ENCODE measurements at regions not wholly inside any gene's neighbourhood (a gene's known extent, or its start where the extent isn't known, plus 50 kb on each side); places are given as distances from the start of the nearest gene placed in this dataset.

DNA sequence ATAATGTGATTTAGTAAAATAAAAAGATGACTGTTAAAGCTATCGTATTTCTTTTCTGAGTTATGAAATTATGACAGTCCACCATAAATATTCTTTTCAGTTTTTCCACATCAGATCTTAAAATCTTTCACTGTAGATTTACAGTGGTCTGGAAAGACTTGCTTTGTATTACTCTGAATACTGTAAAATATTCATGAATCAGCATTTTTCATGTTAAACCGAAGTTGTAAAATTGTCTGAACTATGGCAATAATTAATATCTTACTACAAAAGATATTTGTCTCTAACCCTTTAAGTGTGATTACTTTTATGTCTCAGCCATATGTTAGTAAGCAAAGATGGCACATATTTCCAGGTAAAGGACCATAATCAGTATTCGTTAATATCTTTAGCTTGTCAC, 1397.2 kb upstream of the PCDH9 start:
- no peaks in the 10 kb centered on the region for H4K20me1 ChIP-seq (ENCODE audit: control insufficient read depth, extremely low read depth, insufficient read depth, low read length)
- H3K4me1 ChIP-seq (ENCODE audit: control insufficient read depth, extremely low read depth, insufficient read depth, low read length): no peaks in the 10 kb centered on the region
- H3K79me2 ChIP-seq (ENCODE audit: control insufficient read depth, insufficient read depth, low read length): no peaks in the 10 kb centered on the region
- no peak overlapping the region for H3K4me2 ChIP-seq (ENCODE audit: extremely low read depth, insufficient read depth, low read length)
- no peak for DNase-seq (ENCODE audit: low read depth in 2 of 2)
- H2AFZ ChIP-seq (ENCODE audit: low read length): no peak overlapping the region
- no peak overlapping the region for H3K27ac ChIP-seq (ENCODE audit: insufficient read depth, low read length)
- no peaks in the 10 kb centered on the region for H3K36me3 ChIP-seq (ENCODE audit: control insufficient read depth, insufficient read depth, low read length)
- H3K9ac ChIP-seq (ENCODE audit: insufficient read depth, low read length): no peak overlapping the region
- TF ChIP-seq CTCF (conservative IDR thresholded peaks at IDR 0.05 in 1 of 2, IDR thresholded peaks at IDR 0.05 in 1 of 2; ENCODE audit: low read depth in 1 of 2, low read length in 2 of 2) (no peak), EZH2 (IDR thresholded peaks at IDR 0.05; ENCODE audit: low read length, missing control alignments) (no peak)
- H3K9me3 ChIP-seq (ENCODE audit: control insufficient read depth, insufficient read depth, low read depth, low read length): no peaks in the 10 kb centered on the region
- no peaks in the 10 kb centered on the region for H3K27me3 ChIP-seq (ENCODE audit: control insufficient read depth, insufficient read depth, low read length)
- no peak overlapping the region for H3K4me3 ChIP-seq (replicated peaks in 1 of 4; ENCODE audit: control extremely low read depth in 1 of 4, insufficient read depth in 1 of 4, low read depth in 3 of 4, low read length in 4 of 4)

DNA sequence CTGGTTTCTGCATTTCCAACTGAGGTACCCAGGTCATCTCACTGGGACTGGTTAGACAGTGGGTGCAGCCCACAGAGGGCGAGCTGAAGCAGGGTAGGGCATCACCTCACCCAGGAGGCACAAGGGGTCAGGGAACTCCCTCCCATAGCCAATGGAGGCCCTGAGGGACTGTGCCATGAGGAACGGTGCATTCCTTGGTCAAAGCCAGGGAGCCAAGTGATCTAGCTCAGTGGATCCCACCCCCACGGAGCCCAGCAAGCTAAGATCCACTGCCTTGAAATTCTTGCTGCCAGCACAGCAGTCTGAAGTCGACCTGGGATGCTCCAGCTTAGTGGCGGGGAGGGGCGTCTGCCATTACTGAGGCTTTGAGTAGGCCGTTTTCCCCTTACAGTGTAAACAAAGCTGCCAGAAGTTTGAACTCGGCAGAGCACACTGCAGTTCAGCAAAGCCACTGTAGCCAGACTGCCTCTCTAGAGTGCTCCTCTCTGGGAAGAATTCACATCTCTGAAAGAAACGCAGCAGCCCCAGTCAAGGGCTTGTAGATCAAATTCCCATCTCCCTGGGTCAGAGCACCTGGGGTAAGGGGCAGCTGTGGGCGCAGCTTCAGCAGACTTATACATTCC, 1386.6 kb upstream of the PCDH9 start:
- H3K27ac ChIP-seq (ENCODE audit: insufficient read depth, low read length): no peak overlapping the region
- no peak overlapping the region for H3K4me3 ChIP-seq (replicated peaks in 1 of 4; ENCODE audit: control extremely low read depth in 1 of 4, insufficient read depth in 1 of 4, low read depth in 3 of 4, low read length in 4 of 4)
- H3K36me3 ChIP-seq (ENCODE audit: control insufficient read depth, insufficient read depth, low read length): no peaks in the 10 kb centered on the region
- no peak overlapping the region for H3K9ac ChIP-seq (ENCODE audit: insufficient read depth, low read length)
- H3K79me2 ChIP-seq (ENCODE audit: control insufficient read depth, insufficient read depth, low read length): no peaks in the 10 kb centered on the region
- no peaks in the 10 kb centered on the region for H3K9me3 ChIP-seq (ENCODE audit: control insufficient read depth, insufficient read depth, low read depth, low read length)
- no peaks in the 10 kb centered on the region for H4K20me1 ChIP-seq (ENCODE audit: control insufficient read depth, extremely low read depth, insufficient read depth, low read length)
- H2AFZ ChIP-seq (ENCODE audit: low read length): no peak overlapping the region
- TF ChIP-seq CTCF (conservative IDR thresholded peaks at IDR 0.05 in 1 of 2, IDR thresholded peaks at IDR 0.05 in 1 of 2; ENCODE audit: low read depth in 1 of 2, low read length in 2 of 2) (no peak), EZH2 (IDR thresholded peaks at IDR 0.05; ENCODE audit: low read length, missing control alignments) (no peak)
- no peaks in the 10 kb centered on the region for H3K4me1 ChIP-seq (ENCODE audit: control insufficient read depth, extremely low read depth, insufficient read depth, low read length)
- DNase-seq (ENCODE audit: low read depth in 2 of 2): no peak
- H3K27me3 ChIP-seq (ENCODE audit: control insufficient read depth, insufficient read depth, low read length): no peaks in the 10 kb centered on the region
- H3K4me2 ChIP-seq (ENCODE audit: extremely low read depth, insufficient read depth, low read length): no peak overlapping the region

GRCh38 chr13:68609661-68610060, 1379.5 kb upstream of the PCDH9 start:
- Histone ChIP-seq H3K4me2 (ENCODE audit: extremely low read depth, insufficient read depth, low read length) (no peak overlapping the region), H3K4me1 (ENCODE audit: control insufficient read depth, extremely low read depth, insufficient read depth, low read length) (no peaks in the 10 kb centered on the region), H3K27me3 (ENCODE audit: control insufficient read depth, insufficient read depth, low read length) (no peaks in the 10 kb centered on the region), H3K79me2 (ENCODE audit: control insufficient read depth, insufficient read depth, low read length) (no peaks in the 10 kb centered on the region), H2AFZ (ENCODE audit: low read length) (no peak overlapping the region), H3K27ac (ENCODE audit: insufficient read depth, low read length) (no peak overlapping the region), H3K36me3 (ENCODE audit: control insufficient read depth, insufficient read depth, low read length) (no peaks in the 10 kb centered on the region), H3K4me3 (replicated peaks in 1 of 4; ENCODE audit: control extremely low read depth in 1 of 4, insufficient read depth in 1 of 4, low read depth in 3 of 4, low read length in 4 of 4) (no peak overlapping the region), H3K9ac (ENCODE audit: insufficient read depth, low read length) (no peak overlapping the region), H4K20me1 (ENCODE audit: control insufficient read depth, extremely low read depth, insufficient read depth, low read length) (no peaks in the 10 kb centered on the region), H3K9me3 (ENCODE audit: control insufficient read depth, insufficient read depth, low read depth, low read length) (no peaks in the 10 kb centered on the region)
- TF ChIP-seq CTCF (conservative IDR thresholded peaks at IDR 0.05 in 1 of 2, IDR thresholded peaks at IDR 0.05 in 1 of 2; ENCODE audit: low read depth in 1 of 2, low read length in 2 of 2) (no peak), EZH2 (IDR thresholded peaks at IDR 0.05; ENCODE audit: low read length, missing control alignments) (no peak)
- DNase-seq (ENCODE audit: low read depth in 2 of 2): no peak

Measured in fibroblast of lung (primary cell).